PC-9 (cell line): ENCODE measurements at regions not wholly inside any gene's neighbourhood (a gene's known extent, or its start where the extent isn't known, plus 50 kb on each side); places are given as distances from the start of the nearest gene placed in this dataset.

Experiments used
- BruUV-seq: library from RNA; stranded (reverse); fragments of 400-500 nt; replicated peaks from 2 replicates; lab custom pipeline; 2021; lab: Mats Ljungman, UMichigan
- CTCF ChIA-PET: fragments of 300-600 bp; sonication (Branson Sonifier 250); formaldehyde crosslinking; loops from one replicate; lab custom pipeline; 2022; ENCODE audit warnings: antibody characterized with exemption; lab: Charles Lee
- POLR2A ChIA-PET: fragments of 300-600 bp; sonication (Branson Sonifier 250); formaldehyde crosslinking; loops from one replicate; lab custom pipeline; 2022; ENCODE audit warnings: antibody characterized with exemption; ENCODE audit not compliant: unreplicated experiment; lab: Charles Lee
- DNase-seq, 2 experiments: peaks; one replicate each; pipeline versions ENCODE4 v3.0.0 to v3.0.0-alpha.2; 2015 to 2022; ENCODE audit warnings: mixed read lengths in 1 of 2
- H2AFZ ChIP-seq: fragments of 200-600 bp; sonication (generic); 2 replicates; pipeline ENCODE4 v1.8.1; 2017; ENCODE audit warnings: antibody characterized with exemption
- H3F3A ChIP-seq: fragments of 200-600 bp; sonication (generic); 2 replicates; pipeline ENCODE4 v1.8.1; 2017; ENCODE audit warnings: antibody characterized with exemption, mild to moderate bottlenecking, low read depth; ENCODE audit not compliant: insufficient read depth
- H3K27ac ChIP-seq: fragments of 200-600 bp; sonication (generic); 2 replicates; pipeline ENCODE4 v1.6.1; 2016; ENCODE audit warnings: mixed run types
- H3K27me3 ChIP-seq: fragments of 200-600 bp; sonication (generic); 2 replicates; pipeline ENCODE4 v1.6.1; 2016; ENCODE audit warnings: low read depth, mixed run types; ENCODE audit not compliant: insufficient read depth
- H3K36me3 ChIP-seq: fragments of 200-600 bp; sonication (generic); 2 replicates; pipeline ENCODE4 v1.6.1; 2016; ENCODE audit warnings: low read depth, mixed run types
- H3K4me1 ChIP-seq: fragments of 200-600 bp; sonication (generic); replicated peaks from 2 replicates; pipeline ENCODE4 v1.6.1; 2016; ENCODE audit warnings: mixed run types; ENCODE audit not compliant: insufficient read depth
- H3K4me2 ChIP-seq: fragments of 200-600 bp; sonication (generic); 2 replicates; pipeline ENCODE4 v1.6.1; 2017; ENCODE audit warnings: mixed run types
- H3K4me3 ChIP-seq: fragments of 200-600 bp; sonication (generic); 2 replicates; pipeline ENCODE4 v1.6.1; 2016; ENCODE audit warnings: mixed run types
- H3K79me2 ChIP-seq: fragments of 200-600 bp; sonication (generic); 2 replicates; pipeline ENCODE4 v1.6.1; 2017; ENCODE audit warnings: low read depth, mixed run types
- H3K9me2 ChIP-seq: fragments of 200-600 bp; sonication (generic); 2 replicates; pipeline ENCODE4 v1.8.1; 2017; ENCODE audit warnings: mild to moderate bottlenecking; ENCODE audit not compliant: insufficient read depth
- H3K9me3 ChIP-seq: fragments of 200-600 bp; sonication (generic); 2 replicates; pipeline ENCODE4 v1.8.1; 2016; ENCODE audit warnings: low read depth; ENCODE audit not compliant: insufficient read depth
- H4K20me1 ChIP-seq: fragments of 200-600 bp; sonication (generic); 2 replicates; pipeline ENCODE4 v1.8.1; 2017; ENCODE audit not compliant: insufficient read depth
- EZH2 ChIP-seq: fragments of 200-600 bp; sonication (generic); IDR thresholded peaks from 2 replicates; pipeline ENCODE4 v1.8.0; 2017; ENCODE audit warnings: antibody characterized with exemption, low read depth
- intact Hi-C: fragments of 100-400 bp; cut with micrococcal nuclease; formaldehyde crosslinking; loops from one replicate; pipeline ENCODE4 v1.10.0; 2022; ENCODE audit not compliant: unreplicated experiment
- TF ChIP-seq, protein P1 (sequence below): fragments of 200-600 bp; sonication (generic); conservative IDR thresholded peaks from 2 replicates; pipeline ENCODE4 v1.6.1; 2017; ENCODE audit warnings: mixed run types, antibody characterized with exemption, mild to moderate bottlenecking, moderate library complexity

DNA sequence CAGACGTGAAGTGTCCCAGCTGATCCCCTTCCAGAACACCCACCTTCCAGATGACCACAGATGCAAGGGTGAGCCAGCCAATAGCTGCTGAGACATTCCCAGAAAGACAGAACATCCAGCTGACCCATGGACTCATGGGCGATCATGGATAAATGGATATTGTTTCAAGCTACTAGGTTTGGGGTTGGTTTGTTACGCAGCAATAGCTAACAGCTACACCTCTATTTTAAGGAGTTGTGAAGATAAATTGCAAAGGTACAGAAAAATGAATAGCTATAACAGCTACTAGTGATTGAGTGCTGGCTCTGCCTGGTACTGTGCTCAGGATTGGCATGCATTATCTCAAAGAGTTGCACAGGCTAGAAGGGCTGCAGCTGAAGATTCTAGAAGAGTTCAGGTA lies 122.5 kb downstream of the MIAT start:
- POLR2A ChIA-PET, result no interaction called here

GRCh38 chr22:26780521-26780920 lies 123.1 kb downstream of the MIAT start:
- no peak overlapping the region for H3K4me2 ChIP-seq
- H3K9me2 ChIP-seq, result no peaks in the 10 kb centered on the region
- POLR2A ChIA-PET, result no interaction called here
- H3K27ac ChIP-seq, result no peak overlapping the region
- H3K27me3 ChIP-seq, result no peaks in the 10 kb centered on the region
- CTCF ChIA-PET, result no interaction called here
- intact Hi-C loops, result no loop called here
- H4K20me1 ChIP-seq, result no peaks in the 10 kb centered on the region
- H3K79me2 ChIP-seq, result no peaks in the 10 kb centered on the region
- no TSS peak for BruUV-seq
- no peaks in the 10 kb centered on the region for H3F3A ChIP-seq
- DNase-seq, result no peak
- H3K9me3 ChIP-seq, result no peaks in the 10 kb centered on the region
- TF ChIP-seq, protein P1, sequence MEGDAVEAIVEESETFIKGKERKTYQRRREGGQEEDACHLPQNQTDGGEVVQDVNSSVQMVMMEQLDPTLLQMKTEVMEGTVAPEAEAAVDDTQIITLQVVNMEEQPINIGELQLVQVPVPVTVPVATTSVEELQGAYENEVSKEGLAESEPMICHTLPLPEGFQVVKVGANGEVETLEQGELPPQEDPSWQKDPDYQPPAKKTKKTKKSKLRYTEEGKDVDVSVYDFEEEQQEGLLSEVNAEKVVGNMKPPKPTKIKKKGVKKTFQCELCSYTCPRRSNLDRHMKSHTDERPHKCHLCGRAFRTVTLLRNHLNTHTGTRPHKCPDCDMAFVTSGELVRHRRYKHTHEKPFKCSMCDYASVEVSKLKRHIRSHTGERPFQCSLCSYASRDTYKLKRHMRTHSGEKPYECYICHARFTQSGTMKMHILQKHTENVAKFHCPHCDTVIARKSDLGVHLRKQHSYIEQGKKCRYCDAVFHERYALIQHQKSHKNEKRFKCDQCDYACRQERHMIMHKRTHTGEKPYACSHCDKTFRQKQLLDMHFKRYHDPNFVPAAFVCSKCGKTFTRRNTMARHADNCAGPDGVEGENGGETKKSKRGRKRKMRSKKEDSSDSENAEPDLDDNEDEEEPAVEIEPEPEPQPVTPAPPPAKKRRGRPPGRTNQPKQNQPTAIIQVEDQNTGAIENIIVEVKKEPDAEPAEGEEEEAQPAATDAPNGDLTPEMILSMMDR, result no peak
- TF ChIP-seq EZH2, result no peak
- no peak overlapping the region for H2AFZ ChIP-seq
- H3K4me1 ChIP-seq, result peaks cover 7% of the 10 kb centered on the region
- no peak overlapping the region for H3K4me3 ChIP-seq
- no peaks in the 10 kb centered on the region for H3K36me3 ChIP-seq

More for the DNA sequence above, 122.5 kb downstream of the MIAT start:
- no peak overlapping the region for H2AFZ ChIP-seq
- no peak overlapping the region for H3K4me2 ChIP-seq
- no peak for DNase-seq
- no peaks in the 10 kb centered on the region for H3K36me3 ChIP-seq
- intact Hi-C loops, result no loop called here
- no peaks in the 10 kb centered on the region for H3K9me2 ChIP-seq
- TF ChIP-seq EZH2, result no peak
- no peaks in the 10 kb centered on the region for H3K9me3 ChIP-seq
- no peaks in the 10 kb centered on the region for H3K79me2 ChIP-seq
- no peak overlapping the region for H3K4me3 ChIP-seq
- CTCF ChIA-PET, result no interaction called here
- H3K4me1 ChIP-seq, result peaks cover 7% of the 10 kb centered on the region
- no TSS peak for BruUV-seq
- no peak overlapping the region for H3K27ac ChIP-seq
- H4K20me1 ChIP-seq, result no peaks in the 10 kb centered on the region
- no peaks in the 10 kb centered on the region for H3K27me3 ChIP-seq
- no peaks in the 10 kb centered on the region for H3F3A ChIP-seq

DNA sequence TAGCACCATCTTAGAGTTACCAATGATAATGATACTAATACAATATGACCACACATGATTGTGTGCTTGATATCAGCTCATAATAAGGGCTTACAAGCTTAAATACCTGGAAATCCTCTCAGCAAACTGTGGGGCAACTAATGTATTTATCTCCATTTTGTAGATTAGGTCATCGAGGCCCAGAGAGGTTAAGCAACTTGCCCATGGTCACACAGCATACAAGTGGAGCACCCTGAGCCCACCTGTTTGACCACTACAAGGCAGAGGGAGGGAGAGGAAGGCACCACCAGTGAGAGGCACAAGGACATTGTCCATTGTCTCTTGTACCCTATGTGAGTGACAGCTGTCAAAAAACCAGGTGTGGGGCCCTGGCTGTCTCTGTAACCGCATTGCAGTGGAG lies 123.7 kb downstream of the MIAT start:
- H2AFZ ChIP-seq, result no peak overlapping the region
- CTCF ChIA-PET, result no interaction called here
- intact Hi-C loops, result no loop called here
- POLR2A ChIA-PET, result no interaction called here
- no peaks in the 10 kb centered on the region for H3K27me3 ChIP-seq
- no peak for DNase-seq
- H3F3A ChIP-seq, result no peaks in the 10 kb centered on the region
- no peaks in the 10 kb centered on the region for H4K20me1 ChIP-seq
- H3K9me3 ChIP-seq, result no peaks in the 10 kb centered on the region
- no peaks in the 10 kb centered on the region for H3K79me2 ChIP-seq
- TF ChIP-seq EZH2, result no peak
- TF ChIP-seq, protein P1, result no peak
- no peaks in the 10 kb centered on the region for H3K9me2 ChIP-seq
- H3K4me2 ChIP-seq, result no peak overlapping the region
- peaks cover 7% of the 10 kb centered on the region for H3K4me1 ChIP-seq
- BruUV-seq, result no TSS peak
- no peak overlapping the region for H3K27ac ChIP-seq
- no peak overlapping the region for H3K4me3 ChIP-seq
- no peaks in the 10 kb centered on the region for H3K36me3 ChIP-seq

DNA sequence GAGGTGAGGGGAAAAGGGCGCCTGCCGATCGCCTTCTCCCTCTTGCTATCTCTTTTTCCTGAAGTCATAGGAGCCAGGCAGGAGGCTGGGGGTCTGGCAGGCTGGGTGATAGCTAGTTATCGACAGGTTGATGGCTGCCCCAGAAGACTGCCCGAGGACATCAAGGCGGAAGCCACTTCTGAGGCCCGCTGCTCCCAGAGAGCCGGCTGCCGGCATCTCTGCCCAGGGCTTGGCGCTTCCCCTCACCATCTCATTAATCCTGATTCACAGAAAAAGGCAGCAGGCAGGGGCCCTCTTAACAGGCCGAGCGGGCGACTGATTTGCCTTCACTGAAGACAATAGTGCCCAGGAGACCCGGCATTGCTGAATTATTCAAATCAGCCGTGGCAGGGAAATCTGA lies 124.2 kb downstream of the MIAT start:
- H3K9me2 ChIP-seq, result no peaks in the 10 kb centered on the region
- H4K20me1 ChIP-seq, result no peaks in the 10 kb centered on the region
- BruUV-seq, result no TSS peak
- no peak overlapping the region for H3K27ac ChIP-seq
- no peaks in the 10 kb centered on the region for H3K9me3 ChIP-seq
- no peak overlapping the region for H3K4me2 ChIP-seq
- ChIA-PET CTCF (no interaction called here), POLR2A (no interaction called here)
- no peaks in the 10 kb centered on the region for H3F3A ChIP-seq
- DNase-seq, result no peak
- intact Hi-C loops, result no loop called here
- no peaks in the 10 kb centered on the region for H3K36me3 ChIP-seq
- no peak overlapping the region for H2AFZ ChIP-seq
- peaks cover 7% of the 10 kb centered on the region for H3K4me1 ChIP-seq
- H3K4me3 ChIP-seq, result no peak overlapping the region
- no peaks in the 10 kb centered on the region for H3K79me2 ChIP-seq
- no peaks in the 10 kb centered on the region for H3K27me3 ChIP-seq
- TF ChIP-seq EZH2, result no peak
- TF ChIP-seq, protein P1, result no peak
